Heart left ventricle (tissue), 16 donors: ENCODE measurements at regions not wholly inside any gene's neighbourhood (a gene's known extent, or its start where the extent isn't known, plus 50 kb on each side); places are given as distances from the start of the nearest gene placed in this dataset.

Source experiments
- ATAC-seq, 4 donors: fragments of 200-7000 bp; cut with Tn5 transposase; one replicate each; pipeline ENCODE4 v1.9.1; 2020 to 2022; ENCODE audit warnings: moderate library complexity in 4 of 4, mild to moderate bottlenecking in 3 of 4, moderate number of reproducible peaks in 1 of 4
- DNase-seq, 5 donors: peaks; one replicate each; pipeline ENCODE4 v3.0.0-alpha.2; 2020
- H3K27ac ChIP-seq, 12 donors: fragments of 200-600 bp; sonication (generic) in 4 of 12; one replicate each; pipeline versions ENCODE4 v1.5.0 to v1.8.0; 2016 to 2022; ENCODE audit warnings: mild to moderate bottlenecking in 2 of 12
- H3K27me3 ChIP-seq, 9 donors: fragments of 200-600 bp; sonication (generic) in 2 of 9; one replicate each; pipeline versions ENCODE4 v1.5.1 to v1.8.0; 2016 to 2022; ENCODE audit warnings: mild to moderate bottlenecking in 3 of 9
- H3K36me3 ChIP-seq, 9 donors: fragments of 200-600 bp; sonication (generic) in 2 of 9; one replicate each; pipeline versions ENCODE4 v1.5.0 to v1.8.0; 2018 to 2022; ENCODE audit warnings: mild to moderate bottlenecking in 2 of 9
- H3K4me1 ChIP-seq, 12 donors: fragments of 200-600 bp; sonication (generic) in 4 of 12; one replicate each; pipeline versions ENCODE4 v1.5.0 to v1.8.0; 2016 to 2022; ENCODE audit warnings: mild to moderate bottlenecking in 3 of 12
- H3K4me3 ChIP-seq, 12 donors: fragments of 200-600 bp; sonication (generic) in 4 of 12; one replicate each; pipeline versions ENCODE4 v1.5.0 to v1.8.0; 2017 to 2022; ENCODE audit warnings: mild to moderate bottlenecking in 9 of 12, moderate library complexity in 4 of 12
- H3K9me3 ChIP-seq, 12 donors: fragments of 200-600 bp; sonication (generic) in 4 of 12; one replicate each; pipeline versions ENCODE4 v1.5.0 to v1.8.0; 2016 to 2022; ENCODE audit warnings: mild to moderate bottlenecking in 1 of 12
- CTCF ChIP-seq, 12 donors: fragments of 200-600 bp; sonication (generic) in 4 of 12; IDR thresholded peaks; one replicate each; pipeline versions ENCODE4 v1.5.0 to v1.8.0; 2018 to 2022; ENCODE audit warnings: antibody characterized with exemption in 12 of 12, mild to moderate bottlenecking in 5 of 12
- POLR2A ChIP-seq, 2 donors: fragments of 450-650 bp; IDR thresholded peaks; one replicate each; pipeline ENCODE4 v1.6.1; 2017; ENCODE audit warnings: antibody characterized with exemption in 2 of 2, mild to moderate bottlenecking in 2 of 2, moderate library complexity in 2 of 2
- WGBS, 4 donors: extraction: QIAGEN DNeasy Blood & Tissue Kit in 2 of 4; methylation state at CpG; one replicate each; pipeline versions ENCODE4 v1.1.5 to v1.1.7; 2013 to 2018; 5-methylcytosine and 5-hydroxymethylcytosine counted together
- intact Hi-C, 10 donors: fragments of 100-400 bp; cut with DNase I; formaldehyde crosslinking; loops; one replicate each; pipeline versions ENCODE4 v1.11.1 to v1.14.2; 2022
- donor health status: ischemic (EF 13 %, LVEDD 7.1; RV severe dilation, severe dysfunction).
- donor health status: healthy with polysubstance abuse.
- donor health status: DM: no; HTN: yes; CAD: no.
- donor health status: DM: no; HTN: no; CAD: no.
- donor health status: ischemic (EF 25% LVEDD 6.9; RV normal size, moderate dysfunction).
- donor health status: ischemic (EF 25% LVEDD 5.7; RV mildly dilated, moderate dysfunction).
- donor health status: healthy.
- donor health status: DM: yes; HTN: yes; CAD: no.
- donor health status: ischemic (EF 35%, LVEDD 5.7; RV mildly dilated, moderate dysfunction).
- donor health status: nonischemic (EF 11% LVEDD 7.7; RV severe dilation, severe dysfunction).
- donor health status: DM: yes; HTN: yes; CAD: no.
- donor health status: PGD.
- donor health status: ischemic (EF 29% LVEDD 5.4; RV normal size, mild dysfunction).
- donor health status: nonischemic (EF 23%, LVEDD 6.1; RV moderate dilation, normal function).

- H3K27me3 ChIP-seq, result no peaks in the 10 kb centered on the region
- no peak for DNase-seq
- H3K36me3 ChIP-seq, result no peaks in the 10 kb centered on the region
- H3K4me1 ChIP-seq, result peaks cover 0 to 54% (median 8%) of the 10 kb centered on the region in 12 donors
- ATAC-seq, result no peak
- intact Hi-C loops, result loop anchor here in 1 of 10 donors (10.0 kb wide), 1 partner anchor 179 kb away; the partner anchor contains the start of gene DDX52
- no peak overlapping the region for H3K4me3 ChIP-seq
- no peak overlapping the region for H3K27ac ChIP-seq
- no peaks in the 10 kb centered on the region for H3K9me3 ChIP-seq
- TF ChIP-seq POLR2A (IDR thresholded peaks at IDR 0.05) (no peak), CTCF (IDR thresholded peaks at IDR 0.05) (no peak)
Observed at GRCh38 chr17:37823996-37824395, 79.1 kb upstream of the HNF1B start.

GRCh38 chr17:37820995-37821713 is 76.3 kb upstream of the HNF1B start:
- peaks cover 0 to 30% (median 8%) of the 10 kb centered on the region in 12 donors for H3K4me1 ChIP-seq
- intact Hi-C loops, result loop anchor here in 1 of 10 donors (10.0 kb wide), 1 partner anchor 176 kb away; the partner anchor contains the start of gene DDX52
- H3K27ac ChIP-seq, result no peak overlapping the region
- TF ChIP-seq CTCF (IDR thresholded peaks at IDR 0.05), result no peak
- no peak for TF ChIP-seq POLR2A (IDR thresholded peaks at IDR 0.05)
- 92 to 96% (median 94%) methylated on average over 5 of the region's 5 CpGs for WGBS, 4 donors
- no peaks in the 10 kb centered on the region for H3K9me3 ChIP-seq
- ATAC-seq, result no peak
- H3K27me3 ChIP-seq, result no peaks in the 10 kb centered on the region
- no peak overlapping the region for H3K4me3 ChIP-seq
- no peak for DNase-seq
- no peaks in the 10 kb centered on the region for H3K36me3 ChIP-seq

- Histone ChIP-seq H3K27ac (no peak overlapping the region), H3K36me3 (no peaks in the 10 kb centered on the region), H3K27me3 (peaks cover 0 to 2% (median 0%) of the 10 kb centered on the region in 9 donors), H3K4me1 (peaks cover 0 to 25% (median 8%) of the 10 kb centered on the region in 12 donors), H3K4me3 (no peak overlapping the region), H3K9me3 (no peaks in the 10 kb centered on the region)
- intact Hi-C loops, result loop anchor here in 1 of 10 donors (10.0 kb wide), 1 partner anchor 176 kb away; the partner anchor contains the start of gene DDX52
- 37 to 44% (median 43%) methylated on average over 4 of the region's 4 CpGs for WGBS, 4 donors
- no peak for DNase-seq
- TF ChIP-seq POLR2A (IDR thresholded peaks at IDR 0.05) (no peak), CTCF (IDR thresholded peaks at IDR 0.05) (no peak)
- no peak for ATAC-seq
Observed at GRCh38 chr17:37820313-37820994, 75.6 kb upstream of the HNF1B start.

GRCh38 chr17:37818689-37819088 is 73.8 kb upstream of the HNF1B start:
- H3K27me3 ChIP-seq, result peaks cover 0 to 20% (median 0%) of the 10 kb centered on the region in 9 donors
- intact Hi-C loops, result loop anchor here in 5 of 10 donors (5.0 to 10.0 kb wide), 3 partner anchors 64 to 166 kb away; no protein-coding TSS in a partner anchor
- no peak overlapping the region for H3K4me3 ChIP-seq
- peaks cover 0 to 12% (median 0%) of the 10 kb centered on the region in 12 donors for H3K4me1 ChIP-seq
- no peaks in the 10 kb centered on the region for H3K36me3 ChIP-seq
- 64 to 84% (median 76%) methylated on average over 3 of the region's 3 CpGs for WGBS, 4 donors
- no peak overlapping the region for H3K27ac ChIP-seq
- TF ChIP-seq CTCF (IDR thresholded peaks at IDR 0.05), result no peak
- ATAC-seq, result no peak
- no peaks in the 10 kb centered on the region for H3K9me3 ChIP-seq
- DNase-seq, result no peak
